GM10266 (cell line): ENCODE measurements at regions not wholly inside any gene's neighbourhood (a gene's known extent, or its start where the extent isn't known, plus 50 kb on each side); places are given as distances from the start of the nearest gene placed in this dataset.

Source experiments
- DNase-seq: peaks from one replicate; pipeline ENCODE4 v3.0.0; 2012; ENCODE audit errors: extremely low spot score
- TF ChIP-seq, protein P1 (sequence below): IDR thresholded peaks from 2 replicates; pipeline ENCODE4 v1.5.1; 2012; ENCODE audit warnings: mild to moderate bottlenecking, low read depth; ENCODE audit not compliant: control insufficient read depth, insufficient read depth; ENCODE audit errors: missing control alignments

GRCh38 chr5:93893075-93893474 is 151.7 kb upstream of the POU5F2 start:
- TF ChIP-seq, protein P1, sequence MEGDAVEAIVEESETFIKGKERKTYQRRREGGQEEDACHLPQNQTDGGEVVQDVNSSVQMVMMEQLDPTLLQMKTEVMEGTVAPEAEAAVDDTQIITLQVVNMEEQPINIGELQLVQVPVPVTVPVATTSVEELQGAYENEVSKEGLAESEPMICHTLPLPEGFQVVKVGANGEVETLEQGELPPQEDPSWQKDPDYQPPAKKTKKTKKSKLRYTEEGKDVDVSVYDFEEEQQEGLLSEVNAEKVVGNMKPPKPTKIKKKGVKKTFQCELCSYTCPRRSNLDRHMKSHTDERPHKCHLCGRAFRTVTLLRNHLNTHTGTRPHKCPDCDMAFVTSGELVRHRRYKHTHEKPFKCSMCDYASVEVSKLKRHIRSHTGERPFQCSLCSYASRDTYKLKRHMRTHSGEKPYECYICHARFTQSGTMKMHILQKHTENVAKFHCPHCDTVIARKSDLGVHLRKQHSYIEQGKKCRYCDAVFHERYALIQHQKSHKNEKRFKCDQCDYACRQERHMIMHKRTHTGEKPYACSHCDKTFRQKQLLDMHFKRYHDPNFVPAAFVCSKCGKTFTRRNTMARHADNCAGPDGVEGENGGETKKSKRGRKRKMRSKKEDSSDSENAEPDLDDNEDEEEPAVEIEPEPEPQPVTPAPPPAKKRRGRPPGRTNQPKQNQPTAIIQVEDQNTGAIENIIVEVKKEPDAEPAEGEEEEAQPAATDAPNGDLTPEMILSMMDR = no peak
- no peak for DNase-seq

GRCh38 chr5:93892481-93892880 is 151.1 kb upstream of the POU5F2 start:
- DNase-seq = no peak
- TF ChIP-seq, protein P1 = no peak

DNA sequence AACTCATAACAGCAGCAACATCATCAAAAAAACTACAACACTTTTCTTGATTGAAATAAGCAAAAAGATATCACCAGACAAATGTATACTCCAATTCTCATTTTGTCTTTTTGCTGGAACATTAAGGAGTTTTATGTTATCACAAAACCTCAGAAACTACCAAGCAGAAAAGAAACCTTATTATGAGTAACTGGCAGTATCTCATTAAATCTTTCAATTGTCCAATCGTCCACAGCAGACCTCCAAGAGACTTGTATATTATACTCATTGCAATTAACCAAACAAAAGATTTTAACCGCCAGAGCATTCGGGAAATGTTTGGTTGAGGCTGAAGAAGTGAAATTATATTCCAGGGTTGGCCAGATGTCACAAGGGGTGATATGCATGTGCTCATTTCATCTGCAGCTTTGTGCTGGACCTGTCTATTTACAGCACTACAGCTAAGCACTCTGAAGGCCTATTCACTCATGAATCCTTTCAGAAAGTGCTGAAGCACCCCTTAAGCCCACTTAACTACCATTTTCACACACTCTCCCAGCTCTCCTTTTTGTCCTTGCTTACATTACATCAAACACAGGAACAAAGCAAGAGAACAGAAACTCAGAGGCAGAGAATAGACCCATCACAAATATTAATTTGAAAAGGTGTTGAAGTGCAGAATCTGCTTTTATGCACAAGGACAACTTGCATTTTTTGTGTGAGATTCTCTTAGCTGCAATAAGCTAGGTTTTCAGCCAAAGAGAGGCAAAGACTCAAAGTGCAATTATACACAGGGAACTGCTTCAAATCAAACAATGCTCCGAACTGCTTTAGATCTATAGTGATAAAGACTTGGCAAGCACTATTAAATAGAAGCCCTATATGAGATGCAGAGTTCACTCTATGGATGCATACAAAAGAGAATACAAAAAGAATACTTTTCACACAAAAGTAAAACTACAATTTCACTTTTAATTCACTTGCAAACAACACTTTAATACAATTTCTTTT is 150.4 kb upstream of the POU5F2 start:
- no peak for DNase-seq
- TF ChIP-seq, protein P1 = no peak

DNA sequence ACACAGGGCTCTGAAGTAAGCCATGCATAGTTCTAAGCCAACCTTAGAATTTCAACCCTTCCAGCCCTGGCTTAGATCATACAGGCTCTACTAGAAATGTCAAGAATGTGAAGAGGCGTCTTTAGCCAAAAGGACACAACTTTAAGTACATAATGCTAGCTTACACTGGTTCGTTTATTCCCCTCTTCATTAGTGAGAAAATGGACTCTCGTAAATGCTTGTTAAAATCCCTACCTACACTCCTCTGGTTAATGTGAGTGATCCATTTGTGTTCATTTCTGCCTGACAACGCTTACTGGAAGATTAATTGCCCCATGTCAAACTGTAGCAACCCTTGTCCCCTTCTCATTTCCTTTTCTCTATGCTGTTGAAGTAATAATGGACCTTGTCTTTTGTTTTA is 149.3 kb upstream of the POU5F2 start:
- DNase-seq = no peak
- TF ChIP-seq, protein P1 = no peak

DNA sequence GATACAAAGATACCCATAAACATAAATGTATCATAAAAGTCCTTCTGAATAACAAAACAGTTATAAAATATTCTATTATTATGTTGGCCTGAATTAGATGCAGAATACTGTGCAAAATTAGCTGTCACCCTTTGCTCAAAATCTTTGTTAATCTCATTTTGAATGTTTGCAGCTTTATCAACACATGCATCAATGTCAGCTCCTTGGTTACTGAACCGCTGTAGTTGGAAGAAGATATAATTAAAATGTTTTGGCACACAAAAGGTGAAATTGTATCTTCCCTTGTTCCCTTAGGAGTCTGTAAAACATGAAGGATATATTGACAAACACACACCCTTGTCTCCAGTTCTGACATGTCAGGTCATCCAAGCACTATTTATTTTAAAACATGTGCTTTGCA is 146.3 kb upstream of the POU5F2 start:
- no peak for DNase-seq
- TF ChIP-seq, protein P1 = no peak

DNA sequence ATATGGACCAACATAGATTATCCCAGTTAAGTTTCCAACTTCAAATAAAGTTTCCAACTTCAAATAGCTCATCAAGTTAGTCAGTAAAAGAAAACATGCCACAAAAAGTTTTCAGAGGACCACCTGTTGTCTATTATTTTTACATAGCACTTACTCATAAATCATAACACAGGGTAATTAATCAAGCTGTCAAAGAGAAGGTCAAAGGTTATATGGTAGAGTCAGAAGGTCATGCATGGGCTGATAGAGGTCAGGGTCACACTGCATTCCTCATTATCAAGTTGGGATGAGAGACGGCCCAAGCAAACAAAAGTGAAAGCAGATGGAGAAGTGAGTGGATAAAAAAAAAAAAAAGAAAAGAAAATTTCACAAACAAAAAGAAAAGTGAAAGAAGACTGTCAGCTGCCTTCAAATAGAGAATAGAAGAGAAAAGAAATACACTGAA is 145.5 kb upstream of the POU5F2 start:
- DNase-seq = no peak

More for the DNA sequence above, 145.5 kb upstream of the POU5F2 start:
- TF ChIP-seq, protein P1 = no peak
